Panc1 (cell line): ENCODE measurements at regions not wholly inside any gene's neighbourhood (a gene's known extent, or its start where the extent isn't known, plus 50 kb on each side); places are given as distances from the start of the nearest gene placed in this dataset.

ENCODE experiments used
- ATAC-seq: fragments of 200-7000 bp; cut with Tn5 transposase; 2 replicates; pipeline ENCODE4 v1.9.1; 2020; ENCODE audit warnings: mild to moderate bottlenecking, moderate library complexity
- BruUV-seq: library from RNA; stranded (reverse); fragments of 400-500 nt; replicated peaks from 2 replicates; lab custom pipeline; 2021; lab: Mats Ljungman, UMichigan
- CTCF ChIA-PET: fragments of 300-600 bp; sonication (Branson Sonifier 250); formaldehyde crosslinking; loops from one replicate; lab custom pipeline; 2022; ENCODE audit warnings: antibody characterized with exemption; lab: Charles Lee
- POLR2A ChIA-PET: fragments of 300-600 bp; sonication (Branson Sonifier 250); formaldehyde crosslinking; loops from one replicate; lab custom pipeline; 2022; ENCODE audit warnings: antibody characterized with exemption; lab: Charles Lee
- DNase-seq: peaks from one replicate; pipeline ENCODE4 v3.0.0-alpha.2; 2010; ENCODE audit warnings: low read depth, low spot score
- H3K27ac ChIP-seq: 2 replicates; pipeline ENCODE4 v1.5.1; 2011; ENCODE audit warnings: mild to moderate bottlenecking, low read length, inconsistent platforms
- H3K27me3 ChIP-seq: fragments of 200-500 bp; sonication (Bioruptor generic); 2 replicates; pipeline ENCODE4 v1.6.0; 2014; ENCODE audit warnings: low read length, inconsistent platforms; ENCODE audit not compliant: control insufficient read depth, insufficient read depth
- H3K36me3 ChIP-seq: fragments of 200-500 bp; sonication (Bioruptor generic); 2 replicates; pipeline ENCODE4 v1.5.1; 2014; ENCODE audit warnings: inconsistent platforms, mild to moderate bottlenecking, low read length, moderate library complexity; ENCODE audit not compliant: control insufficient read depth, insufficient read depth
- H3K4me1 ChIP-seq: 2 replicates; pipeline ENCODE4 v1.5.1; 2011; ENCODE audit warnings: inconsistent platforms, mild to moderate bottlenecking, low read length, moderate library complexity; ENCODE audit not compliant: control insufficient read depth, insufficient read depth
- H3K4me3 ChIP-seq, 2 experiments: 2 replicates each; pipeline ENCODE4 v1.5.1; 2011 to 2012; ENCODE audit warnings: low read depth in 2 of 2, low read length in 2 of 2, mild to moderate bottlenecking in 2 of 2, inconsistent platforms in 1 of 2, moderate library complexity in 1 of 2
- H3K9me3 ChIP-seq: fragments of 200-500 bp; sonication (Bioruptor generic); 2 replicates; pipeline ENCODE4 v1.5.1; 2014; ENCODE audit warnings: low read depth, mild to moderate bottlenecking, inconsistent platforms, low read length, moderate library complexity; ENCODE audit not compliant: control insufficient read depth, insufficient read depth
- CTCF ChIP-seq: fragments of 450-650 bp; IDR thresholded peaks from 2 replicates; pipeline ENCODE4 v1.5.1; 2017; ENCODE audit warnings: mild to moderate bottlenecking
- POLR2AphosphoS5 ChIP-seq: IDR thresholded peaks from 2 replicates; pipeline ENCODE4 v1.6.1; 2012; ENCODE audit warnings: mild to moderate bottlenecking, low read depth, low read length, moderate library complexity
- REST ChIP-seq, 2 experiments: IDR thresholded peaks; 2 replicates each; pipeline ENCODE4 v1.6.1; 2011 to 2012; ENCODE audit warnings: low read depth in 2 of 2, control low read depth in 1 of 2, low read length in 1 of 2, mild to moderate bottlenecking in 1 of 2, moderate library complexity in 1 of 2; ENCODE audit not compliant: insufficient read depth in 1 of 2
- SIN3A ChIP-seq: IDR thresholded peaks from 2 replicates; pipeline ENCODE4 v1.6.1; 2012; ENCODE audit warnings: low read depth, mild to moderate bottlenecking, low read length, moderate library complexity, borderline replicate concordance; ENCODE audit not compliant: insufficient read depth
- TCF7L2 ChIP-seq: IDR thresholded peaks from 2 replicates; pipeline ENCODE4 v1.6.1; 2011; ENCODE audit warnings: mild to moderate bottlenecking, low read depth, low read length, inconsistent platforms
- in situ Hi-C: cut with HindIII; loops from 2 replicates; pipeline ENCODE4 v1.10.0; 2016; ENCODE audit warnings: low sequenced_read_pairs, low pct_unique_long_range_greater_than_20kb
- intact Hi-C: fragments of 100-400 bp; cut with micrococcal nuclease; formaldehyde crosslinking; loops from one replicate; pipeline ENCODE4 v1.10.0; 2022; ENCODE audit not compliant: unreplicated experiment

- Histone ChIP-seq H3K4me1 (no peaks in the 10 kb centered on the region), H3K27me3 (no peaks in the 10 kb centered on the region), H3K27ac (no peak overlapping the region), H3K4me3 (no peak overlapping the region), H3K9me3 (no peaks in the 10 kb centered on the region), H3K36me3 (no peaks in the 10 kb centered on the region)
- intact Hi-C loops (no loop called here), in situ Hi-C loops (no loop called here)
- no TSS peak for BruUV-seq
- TF ChIP-seq REST (IDR thresholded peaks at IDR 0.05; ENCODE audit: insufficient read depth in 1 of 2, low read depth in 2 of 2, low read length in 1 of 2): no peak
- no peak for TF ChIP-seq SIN3A
- no peak for TF ChIP-seq CTCF
- TF ChIP-seq POLR2AphosphoS5: no peak
- TF ChIP-seq TCF7L2: no peak
- ChIA-PET CTCF (no interaction called here), POLR2A (no interaction called here)
- no peak for DNase-seq
- no peak for ATAC-seq
Observed at GRCh38 chr13:105692769-105693168, 842.7 kb downstream of the EFNB2 start.

- intact Hi-C loops: no loop called here
- CTCF ChIA-PET: interaction anchor here (0.6 kb wide), 1 partner anchor 1148 kb away, joined by 3 read pairs; no protein-coding TSS in a partner anchor
- in situ Hi-C loops: no loop called here
Observed at GRCh38 chr13:105684216-105684615, 851.2 kb downstream of the EFNB2 start.

More at GRCh38 chr13:105684216-105684615, 851.2 kb downstream of the EFNB2 start:
- TF ChIP-seq CTCF (no peak), SIN3A (no peak), POLR2AphosphoS5 (no peak), TCF7L2 (no peak), REST (IDR thresholded peaks at IDR 0.05; ENCODE audit: insufficient read depth in 1 of 2, low read depth in 2 of 2, low read length in 1 of 2) (no peak)
- H3K4me3 ChIP-seq: no peak overlapping the region
- POLR2A ChIA-PET: no interaction called here
- BruUV-seq: no TSS peak
- no peaks in the 10 kb centered on the region for H3K27me3 ChIP-seq
- ATAC-seq (no peak), DNase-seq (no peak)
- no peaks in the 10 kb centered on the region for H3K9me3 ChIP-seq
- H3K27ac ChIP-seq: no peak overlapping the region
- H3K4me1 ChIP-seq: no peaks in the 10 kb centered on the region
- no peaks in the 10 kb centered on the region for H3K36me3 ChIP-seq
